Esophagus squamous epithelium (tissue), 5 donors: ENCODE measurements at regions not wholly inside any gene's neighbourhood (a gene's known extent, or its start where the extent isn't known, plus 50 kb on each side); places are given as distances from the start of the nearest gene placed in this dataset.

ENCODE experiments used
- DNase-seq: peaks from one replicate; lab custom pipeline; 2025; lab: John Stamatoyannopoulos, UW
- H3K27ac ChIP-seq, 4 donors: fragments of 200-600 bp; sonication (generic); one replicate each; pipeline ENCODE4 v1.5.1; 2016 to 2019; ENCODE audit warnings: mild to moderate bottlenecking in 1 of 4
- H3K27me3 ChIP-seq, 4 donors: fragments of 200-600 bp; sonication (generic); 1 replicate in 3 of 4; 2 replicates in 1 of 4; pipeline versions ENCODE4 v1.5.1 to v1.6.0; 2017 to 2021; ENCODE audit warnings: antibody characterized with exemption in 1 of 4
- H3K36me3 ChIP-seq, 3 donors: fragments of 200-600 bp; sonication (generic); one replicate each; pipeline ENCODE4 v1.5.1; 2016 to 2019
- H3K4me1 ChIP-seq, 3 donors: fragments of 200-600 bp; sonication (generic); one replicate each; pipeline ENCODE4 v1.5.1; 2017 to 2019
- H3K4me3 ChIP-seq, 4 donors: fragments of 200-600 bp; sonication (generic); 1 replicate in 3 of 4; 2 replicates in 1 of 4; pipeline ENCODE4 v1.5.1; 2016 to 2019; ENCODE audit warnings: mild to moderate bottlenecking in 2 of 4, moderate library complexity in 1 of 4
- H3K9me3 ChIP-seq, 3 donors: fragments of 200-600 bp; sonication (generic); one replicate each; pipeline ENCODE4 v1.5.1; 2016 to 2019
- CTCF ChIP-seq, 6 experiments: fragments of 450-650 bp in 4 of 6; fragments of 200-600 bp in 2 of 6; sonication (generic) in 2 of 6; IDR thresholded peaks; one replicate each; pipeline ENCODE4 v1.5.1; 2016 to 2019; ENCODE audit warnings: antibody characterized with exemption in 6 of 6, mild to moderate bottlenecking in 4 of 6, moderate library complexity in 4 of 6
- POLR2A ChIP-seq, 4 donors: fragments of 450-650 bp; IDR thresholded peaks; one replicate each; pipeline ENCODE4 v1.6.1; 2017; ENCODE audit warnings: antibody characterized with exemption in 4 of 4, mild to moderate bottlenecking in 4 of 4, moderate library complexity in 3 of 4
- WGBS, 2 donors: methylation state at CpG; one replicate each; pipeline ENCODE4 v1.1.5; 2018; 5-methylcytosine and 5-hydroxymethylcytosine counted together
- intact Hi-C: fragments of 100-400 bp; cut with DNase I; formaldehyde crosslinking; loops from one replicate; pipeline ENCODE4 v1.15.0; 2022
- donor health status: DM: yes; HTN: yes; CAD: no.

DNA sequence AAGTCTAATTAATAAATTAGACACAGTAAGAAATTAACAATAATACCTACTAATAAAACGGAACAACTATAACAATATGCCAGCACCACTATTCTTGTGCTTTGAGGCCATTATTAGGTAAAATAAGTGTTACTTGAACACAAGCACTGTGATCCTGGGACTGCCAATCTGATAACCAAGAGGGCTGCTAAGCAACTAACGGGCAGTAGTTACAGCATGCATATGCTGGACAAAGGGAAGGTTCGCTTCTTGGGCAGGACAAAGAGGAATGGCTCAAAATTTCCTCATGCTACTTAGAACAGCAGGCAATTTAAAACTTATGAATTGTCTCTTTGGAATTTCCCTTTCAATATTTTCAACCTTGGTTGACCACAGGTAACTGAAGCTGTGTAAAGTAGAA, 718.6 kb downstream of the SORCS3 start:
- no peak for DNase-seq
- Histone ChIP-seq H3K27ac (no peak overlapping the region), H3K4me3 (no peak overlapping the region), H3K27me3 (no peaks in the 10 kb centered on the region), H3K4me1 (no peaks in the 10 kb centered on the region), H3K9me3 (no peaks in the 10 kb centered on the region), H3K36me3 (no peaks in the 10 kb centered on the region)
- TF ChIP-seq CTCF (IDR thresholded peaks at IDR 0.05) (no peak), POLR2A (IDR thresholded peaks at IDR 0.05) (no peak)
- intact Hi-C loops = no loop called here
- 66 to 87% methylated on average over 3 of the region's 3 CpGs for WGBS, 2 donors

DNA sequence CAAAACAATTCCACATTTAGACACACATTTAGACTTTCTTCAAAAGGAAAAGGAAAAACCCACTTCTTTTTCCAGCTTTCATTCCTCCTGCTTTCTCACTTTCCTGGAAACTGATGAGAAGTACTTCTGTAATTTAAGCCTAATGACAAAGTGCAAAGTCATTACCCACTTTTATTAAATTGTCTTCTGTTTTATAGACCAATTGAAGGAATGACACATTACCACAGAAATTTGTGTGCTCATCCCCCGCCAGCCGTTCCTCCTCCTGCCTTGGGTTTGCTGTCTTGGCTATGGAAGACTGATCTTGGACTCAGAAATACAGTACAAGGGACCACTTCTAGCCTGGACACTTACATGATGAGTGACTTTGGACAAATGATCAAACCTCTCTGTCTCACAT, 717.8 kb downstream of the SORCS3 start:
- WGBS, 2 donors = 67 to 87% methylated on average over 2 of the region's 2 CpGs
- intact Hi-C loops = no loop called here
- Histone ChIP-seq H3K27ac (no peak overlapping the region), H3K27me3 (no peaks in the 10 kb centered on the region), H3K4me1 (no peaks in the 10 kb centered on the region), H3K36me3 (no peaks in the 10 kb centered on the region), H3K9me3 (no peaks in the 10 kb centered on the region), H3K4me3 (no peak overlapping the region)
- no peak for TF ChIP-seq POLR2A (IDR thresholded peaks at IDR 0.05)
- TF ChIP-seq CTCF (IDR thresholded peaks at IDR 0.05) = no peak
- DNase-seq = no peak

- 47 to 70% methylated on average over 2 of the region's 2 CpGs for WGBS, 2 donors
- TF ChIP-seq CTCF (IDR thresholded peaks at IDR 0.05) = no peak
- no peak for TF ChIP-seq POLR2A (IDR thresholded peaks at IDR 0.05)
- Histone ChIP-seq H3K36me3 (no peaks in the 10 kb centered on the region), H3K4me3 (no peak overlapping the region), H3K27me3 (no peaks in the 10 kb centered on the region), H3K27ac (no peak overlapping the region), H3K4me1 (no peaks in the 10 kb centered on the region), H3K9me3 (no peaks in the 10 kb centered on the region)
- intact Hi-C loops = no loop called here
- no peak for DNase-seq
Measured at GRCh38 chr10:105356626-105357025, 715.5 kb downstream of the SORCS3 start.

- Histone ChIP-seq H3K4me3 (no peak overlapping the region), H3K27me3 (no peaks in the 10 kb centered on the region), H3K4me1 (no peaks in the 10 kb centered on the region), H3K36me3 (no peaks in the 10 kb centered on the region), H3K9me3 (no peaks in the 10 kb centered on the region), H3K27ac (no peak overlapping the region)
- WGBS, 2 donors = 50 to 67% methylated on average over 1 of the region's 1 CpG
- DNase-seq = no peak
- TF ChIP-seq POLR2A (IDR thresholded peaks at IDR 0.05) (no peak), CTCF (IDR thresholded peaks at IDR 0.05) (no peak)
- intact Hi-C loops = no loop called here
Measured at GRCh38 chr10:105354010-105354409, 712.9 kb downstream of the SORCS3 start.

GRCh38 chr10:105352827-105353226, 711.7 kb downstream of the SORCS3 start:
- intact Hi-C loops = no loop called here
- Histone ChIP-seq H3K4me1 (no peaks in the 10 kb centered on the region), H3K9me3 (no peaks in the 10 kb centered on the region), H3K27me3 (no peaks in the 10 kb centered on the region), H3K36me3 (no peaks in the 10 kb centered on the region), H3K4me3 (no peak overlapping the region), H3K27ac (no peak overlapping the region)
- DNase-seq = no peak
- no peak for TF ChIP-seq CTCF (IDR thresholded peaks at IDR 0.05)
- TF ChIP-seq POLR2A (IDR thresholded peaks at IDR 0.05) = no peak
- 57 to 67% methylated on average over 6 of the region's 6 CpGs for WGBS, 2 donors
